ENCODE measurements at regions not wholly inside any gene's neighbourhood (a gene's known extent, or its start where the extent isn't known, plus 50 kb on each side); places are given as distances from the start of the nearest gene placed in this dataset.

GRCh38 chr12:115451780-115452736, 768.1 kb upstream of the TBX3 start:
- DNase-seq: peak; percentile 28

- no peak for DNase-seq
Observed at GRCh38 chr12:115451151-115451779, 767.3 kb upstream of the TBX3 start.

DNA sequence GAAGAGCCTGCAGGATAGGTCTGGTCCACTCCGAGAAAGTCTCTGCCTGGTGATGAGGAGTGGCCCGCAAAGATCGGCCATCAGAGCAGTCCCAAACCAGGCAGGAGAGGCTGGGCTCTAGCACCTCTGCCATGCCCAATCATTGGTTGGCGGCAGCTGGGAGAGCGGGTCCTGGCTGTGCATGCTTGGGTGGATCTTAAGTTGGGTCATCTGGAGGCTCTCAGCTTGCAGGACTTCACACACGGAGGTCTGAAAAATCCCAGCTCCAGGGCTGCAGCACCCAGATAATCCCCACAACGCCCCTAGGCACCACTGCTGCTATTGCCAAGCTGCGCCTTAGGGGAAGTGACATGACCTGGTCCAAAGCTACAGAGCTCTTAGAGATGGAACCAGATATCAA, 766.7 kb upstream of the TBX3 start:
- DNase-seq: no peak

DNA sequence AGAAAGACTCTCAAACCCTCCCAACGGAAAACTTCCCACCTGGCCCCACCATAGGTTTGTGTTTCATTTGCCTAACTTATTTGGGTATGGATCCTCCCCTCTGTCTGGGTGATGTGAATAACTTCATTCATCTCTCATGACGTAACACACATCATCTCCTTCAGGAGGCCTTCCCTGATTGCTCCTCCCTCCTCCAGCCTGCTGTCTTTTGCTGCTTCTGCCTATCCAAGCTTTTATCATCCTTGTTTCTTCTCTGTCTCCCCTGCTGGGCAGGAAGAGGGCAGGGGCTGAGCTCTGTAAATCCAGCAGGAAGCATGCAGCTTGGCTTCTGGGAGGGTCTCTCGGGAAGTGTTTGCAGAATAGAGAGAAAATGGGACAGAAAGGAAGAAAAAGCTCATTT, 766.0 kb upstream of the TBX3 start:
- DNase-seq: no peak

DNA sequence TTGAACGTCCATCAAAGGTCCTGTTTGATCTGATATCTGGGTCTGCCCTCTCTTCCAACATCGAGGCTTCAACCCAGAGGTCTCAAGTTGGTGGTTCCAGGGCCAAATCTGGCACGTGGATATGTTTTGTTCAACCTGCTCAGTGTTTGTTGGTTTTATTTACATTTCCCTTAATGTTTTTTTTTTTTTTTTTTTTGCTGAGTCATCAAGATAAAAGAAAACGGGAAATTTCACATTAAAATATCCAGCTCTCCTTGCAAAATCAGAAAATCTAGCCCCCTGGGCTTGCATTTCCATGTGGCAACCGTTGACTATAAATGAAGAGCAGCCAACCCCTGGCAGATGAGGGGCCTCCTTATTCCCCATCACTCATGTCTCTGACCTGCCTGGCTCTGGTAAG, 765.6 kb upstream of the TBX3 start:
- DNase-seq: no peak

DNA sequence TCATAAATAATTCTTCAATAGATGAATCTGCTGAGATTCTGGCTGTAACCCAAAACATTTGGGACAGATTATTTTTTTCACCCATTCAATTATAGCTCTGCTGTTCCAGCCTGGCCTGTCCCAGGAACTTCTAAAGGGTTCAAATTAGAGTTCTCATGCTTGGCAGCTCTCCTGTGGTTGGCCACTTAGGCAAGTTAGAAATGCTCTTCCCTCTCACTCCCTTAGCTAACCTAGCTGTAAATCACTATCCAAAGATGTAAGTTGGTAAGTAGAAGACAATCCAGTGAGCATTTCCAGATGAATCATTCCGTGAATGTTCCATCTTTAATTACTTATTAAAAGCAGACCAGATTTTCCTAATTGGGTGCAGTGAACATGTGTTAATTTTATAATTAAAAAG, 760.4 kb upstream of the TBX3 start:
- DNase-seq: no peak

DNA sequence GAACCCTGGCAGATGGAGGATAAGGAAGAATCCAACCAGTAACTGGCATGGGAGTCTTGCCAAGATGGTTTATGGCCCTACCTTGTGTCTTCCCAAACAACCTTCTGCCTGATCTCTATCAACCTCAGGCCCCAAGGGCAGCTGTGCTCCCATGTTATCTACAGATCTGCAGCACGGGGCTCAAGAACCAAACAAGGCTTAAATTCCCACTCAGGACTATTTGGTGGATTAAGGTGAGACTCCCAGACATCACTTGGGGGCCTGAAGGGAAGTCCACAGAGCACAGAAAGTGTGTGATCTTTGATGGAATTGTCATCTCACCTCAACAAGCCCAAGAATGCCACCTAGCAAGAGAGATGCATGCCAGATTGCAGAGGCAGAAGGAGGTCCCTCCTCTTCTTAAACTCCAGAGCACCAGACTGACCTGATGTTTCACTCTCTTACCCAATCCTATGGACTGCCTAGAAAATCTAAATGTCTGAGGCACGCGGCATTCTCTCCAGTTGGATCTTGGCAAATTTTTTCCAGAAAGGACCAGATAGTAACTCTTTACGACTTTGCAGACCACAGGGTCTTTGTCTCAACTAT, 759.5 kb upstream of the TBX3 start:
- DNase-seq: no peak

GRCh38 chr12:115440438-115440837, 756.5 kb upstream of the TBX3 start:
- no peak for DNase-seq

DNA sequence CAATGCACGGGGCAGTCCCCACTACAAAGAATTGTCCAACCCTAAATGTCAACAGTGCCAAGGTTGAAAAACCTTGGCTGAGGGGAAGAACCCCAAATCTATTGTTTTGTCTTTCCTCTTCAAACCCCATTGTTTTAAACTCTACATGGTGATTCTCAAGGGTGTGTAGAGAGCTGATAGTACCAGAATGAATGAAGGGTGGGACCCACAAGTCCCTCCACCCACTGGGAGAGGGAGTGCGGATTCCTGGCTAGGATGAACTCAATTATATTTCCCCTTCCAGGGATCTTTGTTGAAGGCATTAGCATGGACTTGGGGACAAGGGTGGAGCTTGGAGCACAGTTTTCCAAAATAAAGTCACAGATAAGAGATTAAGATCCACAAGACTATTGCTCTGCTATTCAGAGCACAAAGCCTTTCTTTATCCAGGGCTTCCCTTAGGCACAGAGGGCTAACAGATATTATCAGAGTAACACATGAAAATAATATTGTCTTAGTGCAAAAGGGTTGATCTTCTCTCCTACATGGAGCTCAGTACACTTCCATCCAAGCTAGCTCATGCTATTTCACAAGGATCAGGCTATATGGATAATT, 755.1 kb upstream of the TBX3 start:
- no peak for DNase-seq

DNA sequence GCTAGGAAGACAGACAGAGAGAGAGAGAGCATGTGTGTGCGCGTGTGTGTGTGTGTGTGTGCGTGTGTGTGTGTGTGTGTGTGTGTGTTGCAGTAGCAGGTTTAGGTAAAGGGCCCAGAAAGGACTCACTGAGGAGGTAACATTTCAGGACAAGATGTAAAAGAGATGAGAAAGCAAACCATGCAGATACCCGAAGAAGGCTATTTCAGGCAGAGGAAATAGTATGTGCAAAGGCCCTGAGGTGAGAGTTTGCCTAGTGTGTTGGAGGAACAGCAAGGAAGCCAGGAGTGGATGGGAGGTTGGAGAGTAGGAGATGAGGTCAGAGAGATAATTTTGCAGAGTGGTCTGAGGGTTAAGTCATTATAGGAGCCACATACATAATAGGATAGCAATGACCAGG, 754.3 kb upstream of the TBX3 start:
- no peak for DNase-seq

- no peak for DNase-seq
Observed at GRCh38 chr12:115437061-115437567, 753.1 kb upstream of the TBX3 start.

- DNase-seq: no peak
Observed at GRCh38 chr12:115433014-115433634, 749.1 kb upstream of the TBX3 start.

GRCh38 chr12:115430636-115431035, 746.7 kb upstream of the TBX3 start:
- no peak for DNase-seq

DNA sequence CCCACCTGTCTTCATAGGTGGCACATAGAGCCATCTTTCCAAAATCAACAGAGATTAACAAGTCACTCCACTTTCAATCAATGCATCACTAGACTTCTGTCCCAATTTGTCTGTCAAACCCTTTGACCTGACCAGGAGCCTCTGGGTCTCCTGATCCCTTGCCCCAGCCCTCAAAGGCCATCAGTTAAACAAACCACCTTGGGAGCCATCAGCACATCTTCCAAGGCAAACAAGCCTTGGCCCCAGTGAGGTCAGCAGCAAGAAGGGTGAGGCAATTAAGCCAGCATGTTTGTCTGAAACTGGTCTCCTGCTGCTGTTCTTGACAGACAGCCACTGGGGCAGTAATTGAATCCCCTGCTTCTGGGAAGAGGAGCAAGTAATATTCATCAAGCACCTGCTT, 742.8 kb upstream of the TBX3 start:
- DNase-seq: no peak

- no peak for DNase-seq
Observed at GRCh38 chr12:115424003-115424402, 740.0 kb upstream of the TBX3 start.

- no peak for DNase-seq
Observed at GRCh38 chr12:115423546-115423987, 739.6 kb upstream of the TBX3 start.

- DNase-seq: no peak
Observed at GRCh38 chr12:115422845-115423545, 739.0 kb upstream of the TBX3 start.

- DNase-seq: no peak
Observed at GRCh38 chr12:115421796-115422709, 738.1 kb upstream of the TBX3 start.

DNA sequence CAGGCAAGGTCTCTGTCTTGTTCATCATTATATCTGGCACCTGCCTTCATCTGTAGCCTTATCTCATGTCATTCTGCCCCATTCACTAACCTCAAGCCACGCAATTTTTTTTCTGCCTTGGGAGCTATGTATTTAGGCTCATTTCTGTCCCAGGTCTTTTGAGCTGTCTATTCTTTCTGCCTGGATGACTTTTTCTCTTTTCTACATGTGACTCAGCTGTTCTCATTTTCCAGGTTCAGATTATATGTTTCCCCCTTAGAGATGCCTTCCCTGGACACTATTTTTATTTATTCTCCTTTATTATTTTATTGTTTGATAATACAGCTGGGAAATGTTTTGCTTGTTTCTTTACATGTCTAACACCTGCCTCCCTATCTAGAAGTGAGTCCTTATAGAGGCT, 737.4 kb upstream of the TBX3 start:
- DNase-seq: no peak

DNA sequence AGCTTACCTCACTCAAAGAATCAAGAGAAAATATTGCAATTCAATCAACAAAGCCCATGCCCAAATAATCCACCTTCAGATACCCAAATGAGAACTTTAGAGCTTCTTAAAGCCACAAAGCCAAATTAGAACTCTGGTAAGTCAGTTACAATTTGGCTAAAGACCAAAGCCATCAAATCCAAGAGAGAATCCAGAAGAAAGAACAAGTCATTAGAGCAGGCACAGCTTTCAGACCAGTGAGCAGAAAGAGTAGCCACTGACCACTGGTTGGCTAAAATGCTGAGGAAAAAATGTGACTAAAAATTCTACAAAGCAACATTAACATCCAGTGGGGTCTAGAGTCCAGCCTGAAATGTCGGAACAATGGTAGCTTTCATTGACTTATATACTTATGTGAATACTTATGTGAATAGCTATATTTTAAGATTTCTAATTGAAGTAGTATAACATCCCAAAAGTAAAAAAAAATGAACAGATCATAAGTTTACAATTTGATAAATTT, 735.2 kb upstream of the TBX3 start:
- DNase-seq: no peak

DNA sequence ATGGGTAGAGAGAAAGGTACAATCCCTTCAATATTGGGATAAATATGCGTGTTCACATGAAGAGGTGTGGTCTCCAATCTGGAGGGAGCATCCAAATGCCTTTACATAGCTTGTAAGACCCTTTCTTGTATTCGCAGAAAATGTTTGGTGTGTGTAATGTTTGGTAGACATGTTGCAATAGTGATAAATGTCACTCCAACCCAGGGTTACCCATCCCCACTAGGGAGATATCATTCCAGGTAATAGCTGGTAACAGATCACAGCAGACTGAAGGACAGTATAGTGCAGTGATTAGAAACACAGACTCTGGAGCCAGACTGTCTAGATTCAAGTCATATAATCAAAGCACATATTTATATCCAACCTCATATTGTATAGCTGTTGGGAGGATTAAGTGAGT, 733.6 kb upstream of the TBX3 start:
- no peak for DNase-seq
